ENCODE measurements at regions not wholly inside any gene's neighbourhood (a gene's known extent, or its start where the extent isn't known, plus 50 kb on each side); places are given as distances from the start of the nearest gene placed in this dataset.

DNA sequence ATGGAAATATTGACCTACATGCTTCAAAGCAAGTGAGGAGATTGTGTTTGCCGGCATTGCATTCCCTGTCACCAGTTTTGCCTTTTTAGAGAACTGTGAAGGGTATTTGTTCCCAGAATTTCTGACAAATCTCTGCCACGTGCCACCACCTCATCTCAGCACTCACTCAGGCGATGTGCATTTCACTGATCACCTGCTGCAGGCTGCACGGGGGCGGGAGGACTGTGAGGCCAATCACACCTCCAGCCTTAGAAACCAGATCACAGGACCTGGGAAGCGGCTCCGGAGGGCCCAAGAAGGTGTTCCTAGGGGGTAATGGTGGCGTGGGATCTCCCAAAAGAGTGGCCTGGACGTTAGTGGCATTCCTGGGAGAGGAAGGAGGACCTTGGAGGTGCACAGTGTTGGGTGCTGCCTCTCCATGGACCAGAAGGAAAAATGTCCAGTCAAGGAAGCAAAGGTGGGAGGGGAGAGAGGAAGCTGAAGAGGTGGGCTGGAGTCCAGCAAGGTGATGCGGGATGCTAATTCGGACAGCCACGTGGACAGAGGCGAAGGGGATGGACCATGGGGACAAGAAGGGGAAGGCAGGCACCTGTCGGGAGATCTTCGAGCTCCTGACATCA lies 63.6 kb upstream of the OLFM1 start:
- Histone ChIP-seq H3K27me3 (no peaks in the 10 kb centered on the region), H3K9me3 (no peaks in the 10 kb centered on the region), H3K36me3 (replicated peaks in 1 of 2; ENCODE audit: insufficient read depth in 1 of 2, low read depth in 2 of 2) (no peaks in the 10 kb centered on the region), H3K4me1 (no peaks in the 10 kb centered on the region), H3K27ac (no peak overlapping the region), H3K4me3 (no peak overlapping the region)
- DNase-seq, result no peak
- WGBS, 2 donors, result 41 to 49% methylated on average over 15 of the region's 15 CpGs
- intact Hi-C loops (cut with DNase I), result no loop called here
- ATAC-seq, result no peak
- TF ChIP-seq POLR2A (IDR thresholded peaks at IDR 0.05) (no peak), CTCF (IDR thresholded peaks at IDR 0.05) (no peak)

DNA sequence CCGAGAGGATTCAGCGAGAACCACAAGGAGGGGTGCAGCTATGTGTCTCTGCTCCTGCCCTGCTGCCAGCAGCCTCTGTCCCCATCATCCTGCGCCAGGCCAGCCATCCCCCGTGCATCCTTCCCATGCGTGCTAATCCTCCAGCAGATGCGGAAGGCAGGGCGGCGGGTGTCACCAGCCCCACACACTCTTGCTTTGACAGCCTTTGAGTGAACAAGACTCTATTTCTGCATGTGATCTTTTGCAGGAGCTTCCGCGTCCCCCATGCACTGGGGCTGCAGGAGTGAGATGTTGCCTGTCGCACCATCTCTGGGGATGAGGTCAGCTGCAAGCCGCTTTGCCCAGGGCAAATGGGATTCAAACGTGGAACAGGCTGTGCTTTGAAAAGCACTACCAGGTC lies 58.0 kb upstream of the OLFM1 start:
- TF ChIP-seq POLR2A (IDR thresholded peaks at IDR 0.05) (no peak), CTCF (IDR thresholded peaks at IDR 0.05) (no peak)
- H3K4me1 ChIP-seq, result no peaks in the 10 kb centered on the region
- H3K27me3 ChIP-seq, result no peaks in the 10 kb centered on the region
- H3K36me3 ChIP-seq (replicated peaks in 1 of 2; ENCODE audit: insufficient read depth in 1 of 2, low read depth in 2 of 2), result no peaks in the 10 kb centered on the region
- ATAC-seq (no peak), DNase-seq (no peak)
- 71 to 73% methylated on average over 9 to 13 of the region's 13 CpGs for WGBS, 2 donors
- intact Hi-C loops (cut with DNase I), result no loop called here
- no peaks in the 10 kb centered on the region for H3K9me3 ChIP-seq
- H3K4me3 ChIP-seq, result no peak overlapping the region
- H3K27ac ChIP-seq, result no peak overlapping the region

GRCh38 chr9:135029871-135030565 lies 57.5 kb upstream of the OLFM1 start:
- TF ChIP-seq CTCF (IDR thresholded peaks at IDR 0.05) (no peak), POLR2A (IDR thresholded peaks at IDR 0.05) (no peak)
- Histone ChIP-seq H3K27me3 (no peaks in the 10 kb centered on the region), H3K27ac (no peak overlapping the region), H3K36me3 (replicated peaks in 1 of 2; ENCODE audit: insufficient read depth in 1 of 2, low read depth in 2 of 2) (no peaks in the 10 kb centered on the region), H3K9me3 (no peaks in the 10 kb centered on the region), H3K4me1 (no peaks in the 10 kb centered on the region), H3K4me3 (no peak overlapping the region)
- intact Hi-C loops (cut with DNase I), result no loop called here
- no peak for ATAC-seq
- no peak for DNase-seq
- WGBS, 2 donors, result 60 to 66% methylated on average over 16 to 19 of the region's 19 CpGs

DNA sequence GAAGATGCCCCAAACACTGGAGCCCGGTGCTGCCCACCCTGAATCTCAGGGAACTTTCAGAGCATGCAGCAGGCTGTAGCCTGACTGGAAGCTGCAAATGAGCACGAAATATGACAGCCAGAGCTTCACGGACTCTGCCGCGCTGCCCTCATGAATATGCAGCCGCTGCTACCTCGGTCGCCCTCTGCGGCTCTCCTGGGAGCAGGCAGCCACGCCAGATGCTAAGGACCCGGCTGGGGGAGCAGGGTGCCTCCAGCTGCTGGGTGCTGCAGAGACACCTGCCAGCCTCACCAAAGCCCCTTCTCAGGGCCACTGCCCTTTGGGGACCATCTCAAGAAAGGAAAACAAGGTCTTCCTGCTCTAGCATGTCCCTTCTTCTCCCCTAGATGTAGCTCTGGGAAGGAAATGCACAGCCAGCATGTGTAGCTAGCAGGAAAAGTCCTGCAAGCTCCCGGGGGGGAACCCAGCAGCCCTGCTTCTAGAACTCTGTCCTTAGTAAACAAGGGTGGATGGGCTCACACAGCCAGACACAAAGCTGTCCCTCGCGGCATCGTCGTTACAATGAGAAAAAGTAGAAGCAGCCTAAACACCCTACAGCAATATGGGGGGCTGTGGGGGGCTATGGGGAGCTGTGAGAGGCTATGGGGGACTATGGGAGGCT lies 56.8 kb upstream of the OLFM1 start:
- DNase-seq (no peak), ATAC-seq (no peak)
- H3K27ac ChIP-seq, result no peak overlapping the region
- no peaks in the 10 kb centered on the region for H3K9me3 ChIP-seq
- no peaks in the 10 kb centered on the region for H3K36me3 ChIP-seq (replicated peaks in 1 of 2; ENCODE audit: insufficient read depth in 1 of 2, low read depth in 2 of 2)
- H3K27me3 ChIP-seq, result no peaks in the 10 kb centered on the region
- 45 to 50% methylated on average over 9 to 16 of the region's 16 CpGs for WGBS, 2 donors
- TF ChIP-seq CTCF (IDR thresholded peaks at IDR 0.05) (no peak), POLR2A (IDR thresholded peaks at IDR 0.05) (no peak)
- H3K4me3 ChIP-seq, result no peak overlapping the region
- H3K4me1 ChIP-seq, result no peaks in the 10 kb centered on the region
- intact Hi-C loops (cut with DNase I), result no loop called here
